HG03045 (cell line): ENCODE measurements at regions not wholly inside any gene's neighbourhood (a gene's known extent, or its start where the extent isn't known, plus 50 kb on each side); places are given as distances from the start of the nearest gene placed in this dataset.

Source experiments
- ATAC-seq: cut with Tn5 transposase; IDR thresholded peaks from one replicate; pipeline ENCODE4 v1.9.1; 2021; ENCODE audit warnings: mild to moderate bottlenecking, moderate library complexity; ENCODE audit not compliant: unreplicated experiment

GRCh38 chr4:180152831-180153230 lies 2090.4 kb upstream of the TENM3 start:
- no peak for ATAC-seq

DNA sequence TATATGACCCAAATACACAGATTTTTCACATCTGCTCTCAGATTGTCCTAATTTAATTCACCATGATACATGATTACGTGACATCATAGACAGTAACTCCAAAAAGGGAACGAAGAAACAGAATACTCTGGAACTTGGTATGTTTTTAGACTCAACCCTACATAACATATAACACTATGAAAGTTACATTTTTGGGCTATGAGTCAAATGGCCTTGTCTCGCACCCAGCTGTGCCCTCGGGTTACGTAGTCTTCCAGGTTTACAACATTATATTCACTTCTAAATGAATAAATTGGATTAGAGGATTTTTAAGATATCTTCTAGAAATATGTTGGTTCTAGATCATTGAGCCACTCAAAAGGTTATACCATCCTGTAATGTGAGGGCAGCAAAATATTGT lies 2089.6 kb upstream of the TENM3 start:
- no peak for ATAC-seq

DNA sequence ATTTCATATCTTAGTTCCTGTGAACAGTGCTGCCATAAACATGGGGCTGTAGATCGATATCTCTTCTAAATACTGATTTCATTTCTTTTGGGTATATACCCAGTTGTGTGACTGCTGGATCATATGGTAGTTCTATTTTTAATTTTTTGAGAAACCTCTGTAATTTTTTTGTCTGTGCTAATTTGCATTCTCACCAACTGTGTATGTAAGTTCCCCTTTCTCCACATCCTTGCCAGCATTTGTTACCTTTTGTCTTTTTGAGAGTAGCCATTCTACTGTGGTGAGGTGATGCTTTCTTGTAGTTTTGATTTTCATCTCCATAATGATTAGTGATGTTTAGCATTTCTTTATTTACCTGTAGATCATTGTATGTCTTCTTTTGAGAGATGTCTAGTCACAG lies 2086.5 kb upstream of the TENM3 start:
- no peak for ATAC-seq

DNA sequence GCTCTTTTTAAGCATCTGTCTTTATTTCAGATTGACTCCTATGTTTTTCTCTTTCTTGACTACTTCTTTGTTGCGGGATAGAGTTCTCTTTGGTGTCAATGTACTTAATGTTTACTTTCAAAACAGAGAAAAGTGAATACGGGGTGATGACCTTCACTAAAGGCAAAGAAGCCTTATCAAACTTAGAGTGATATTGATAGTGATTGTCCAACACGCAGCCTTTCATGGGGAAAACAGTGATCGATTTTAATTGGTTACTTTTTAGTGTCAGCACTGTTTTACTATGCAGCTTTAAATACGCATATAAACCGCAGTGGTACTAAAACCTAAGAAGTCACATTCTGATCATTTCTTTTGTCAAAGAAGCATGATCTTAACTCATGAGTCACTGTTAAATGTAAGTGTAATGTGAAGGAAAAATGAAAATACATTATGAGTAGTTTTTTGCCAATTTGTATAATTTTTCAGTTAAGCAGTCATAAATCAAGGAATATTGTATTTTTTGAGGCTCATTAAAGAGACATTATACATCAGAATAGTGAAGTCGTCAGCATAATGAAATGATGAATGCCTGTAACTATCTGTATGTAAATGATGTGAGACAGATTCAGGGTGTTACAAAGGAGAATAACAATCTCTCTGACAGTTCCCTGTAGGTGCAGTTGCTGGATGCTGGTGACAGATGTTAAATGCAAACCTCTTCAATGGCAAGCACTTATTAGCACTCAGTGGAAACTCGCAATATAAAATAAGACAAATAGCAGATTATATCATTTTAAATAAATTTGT lies 2082.8 kb upstream of the TENM3 start:
- ATAC-seq: no peak

- no peak for ATAC-seq
These were observed 2078.4 kb upstream of the TENM3 start for GRCh38 chr4:180164799-180165198.

GRCh38 chr4:180169394-180169793 lies 2073.8 kb upstream of the TENM3 start:
- ATAC-seq: no peak

DNA sequence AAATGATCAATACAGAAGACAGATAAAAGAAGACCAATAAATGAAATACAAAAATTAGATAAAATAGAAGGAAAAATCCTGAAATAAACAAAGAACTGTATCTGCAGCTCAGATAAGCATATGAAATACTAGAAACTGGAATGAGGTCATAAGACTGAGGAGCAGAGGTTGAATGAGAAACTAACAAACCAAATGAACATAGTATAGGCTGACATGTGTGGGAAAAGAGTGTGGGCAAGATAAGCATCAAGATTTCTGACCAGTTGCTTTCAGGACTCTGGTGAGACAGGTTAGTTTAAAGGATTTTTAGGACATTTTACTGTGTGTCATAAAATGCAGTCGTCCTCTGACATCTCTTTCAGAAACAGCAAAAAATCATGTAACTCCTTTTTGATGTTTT lies 2073.2 kb upstream of the TENM3 start:
- ATAC-seq: no peak

DNA sequence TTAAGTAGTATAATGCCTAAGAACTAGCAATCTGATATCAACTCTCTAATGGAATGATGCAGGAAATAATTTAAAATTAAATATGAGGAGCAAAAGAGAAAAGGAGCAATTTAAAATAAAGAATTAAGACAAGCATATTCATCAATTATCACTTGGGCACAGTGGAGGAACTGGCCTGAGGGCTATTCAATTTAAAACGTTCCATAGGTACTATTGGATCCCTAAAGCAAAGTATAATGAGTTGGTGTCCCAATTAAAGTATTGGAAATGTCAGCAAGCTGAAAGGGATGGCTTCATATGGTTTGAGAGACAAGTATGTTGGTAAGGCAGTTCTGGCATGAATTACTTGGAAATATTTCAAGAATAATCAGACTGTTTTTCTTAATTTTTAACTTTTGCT lies 2064.1 kb upstream of the TENM3 start:
- ATAC-seq: no peak

DNA sequence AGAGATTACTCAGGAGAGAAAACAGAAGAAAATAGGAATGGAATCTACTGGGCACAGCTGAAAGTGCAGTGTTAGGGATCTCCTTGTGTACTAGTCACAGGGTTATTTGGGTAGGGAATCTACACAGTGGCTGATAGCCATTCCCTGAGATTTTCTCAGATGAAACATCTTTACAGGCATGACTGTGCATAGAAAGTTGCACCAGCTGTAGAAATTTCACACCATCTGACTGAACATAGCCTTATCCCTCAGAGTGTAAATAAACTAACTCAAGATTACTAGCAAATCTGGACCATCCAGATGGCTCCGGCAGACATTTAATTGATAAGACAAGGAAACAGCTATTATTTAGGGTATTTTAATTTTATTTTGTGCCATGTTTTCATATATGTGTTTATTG lies 2053.5 kb upstream of the TENM3 start:
- ATAC-seq: no peak

DNA sequence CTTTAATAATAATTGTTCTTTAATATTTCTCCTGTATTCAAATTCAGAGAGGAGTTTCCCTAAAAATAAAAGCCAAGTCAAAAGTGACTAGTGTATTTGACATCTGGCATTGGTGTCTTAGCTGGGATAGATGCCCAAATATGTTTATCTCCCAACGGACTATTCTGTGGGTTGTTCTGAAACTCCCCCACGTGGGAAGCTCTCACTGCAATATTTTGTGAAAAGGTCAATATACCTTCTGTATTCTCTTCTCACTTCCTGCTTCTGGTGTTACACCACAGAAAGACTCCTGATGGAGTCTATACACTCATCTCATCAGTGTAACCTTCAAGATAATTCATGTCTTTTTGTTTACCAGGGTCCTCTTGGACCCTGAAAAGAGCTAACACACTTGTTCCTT lies 2052.8 kb upstream of the TENM3 start:
- peak; percentile 64 for ATAC-seq

- ATAC-seq: no peak
These were observed 2045.7 kb upstream of the TENM3 start for GRCh38 chr4:180197471-180197870.

- peak; percentile 87 for ATAC-seq
These were observed 2039.9 kb upstream of the TENM3 start for GRCh38 chr4:180203349-180203748.

DNA sequence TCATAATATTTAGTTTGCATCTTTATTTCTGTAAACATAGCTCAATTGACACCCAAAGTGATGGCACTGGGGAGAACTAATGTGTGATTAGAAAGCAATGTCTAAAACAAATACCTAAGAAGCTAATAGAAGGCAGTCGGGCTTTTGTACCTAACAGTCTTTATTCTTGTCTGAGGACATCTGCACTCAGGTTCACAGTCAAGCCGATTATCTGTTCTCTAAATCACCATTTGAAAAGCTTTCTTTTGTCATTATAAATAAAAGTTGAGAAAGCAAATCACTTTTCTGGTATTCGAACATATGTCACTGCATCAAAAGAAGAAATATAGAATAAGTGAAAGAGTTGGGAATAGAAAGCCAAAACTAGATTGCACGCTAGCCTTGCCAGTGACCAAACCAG lies 2037.9 kb upstream of the TENM3 start:
- ATAC-seq: no peak

DNA sequence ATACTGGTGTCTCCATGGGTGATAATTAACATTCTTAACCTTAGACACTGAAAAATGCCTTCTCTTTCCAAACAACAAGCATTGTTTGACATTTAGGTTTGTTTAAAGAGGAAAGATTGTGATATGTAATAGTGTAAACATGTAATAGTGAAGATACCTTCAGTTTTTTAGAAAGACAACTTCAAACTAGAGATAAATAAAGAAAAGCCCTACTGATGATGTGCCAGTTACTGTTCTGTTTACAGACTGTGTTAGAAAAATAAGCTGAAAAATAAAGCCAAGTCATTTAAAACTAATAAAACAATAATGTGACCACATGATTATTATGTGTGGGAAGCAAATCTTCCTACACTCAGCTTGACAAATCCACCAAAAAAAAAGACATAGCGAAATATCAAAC lies 2035.3 kb upstream of the TENM3 start:
- ATAC-seq: no peak

DNA sequence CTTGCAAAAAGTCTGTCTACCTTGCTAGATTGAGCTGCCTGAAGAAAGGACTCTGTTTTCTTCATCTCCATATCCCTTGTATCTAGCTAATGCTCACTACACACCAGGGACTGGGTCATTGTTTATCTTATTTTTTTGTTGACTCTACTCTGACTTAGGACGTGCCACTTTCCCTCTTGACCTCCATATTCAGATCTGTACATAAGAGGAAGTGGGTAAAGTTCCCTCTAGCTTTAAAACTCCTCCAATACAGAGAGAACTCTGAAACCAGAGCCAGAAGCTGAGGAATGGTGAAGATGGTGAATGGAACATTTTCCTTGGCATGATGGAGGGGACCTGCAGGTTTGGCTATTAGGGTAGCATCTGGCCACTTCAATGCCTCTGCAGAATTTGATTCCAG lies 2026.1 kb upstream of the TENM3 start:
- ATAC-seq: no peak

GRCh38 chr4:180219080-180219479 lies 2024.1 kb upstream of the TENM3 start:
- ATAC-seq: no peak

DNA sequence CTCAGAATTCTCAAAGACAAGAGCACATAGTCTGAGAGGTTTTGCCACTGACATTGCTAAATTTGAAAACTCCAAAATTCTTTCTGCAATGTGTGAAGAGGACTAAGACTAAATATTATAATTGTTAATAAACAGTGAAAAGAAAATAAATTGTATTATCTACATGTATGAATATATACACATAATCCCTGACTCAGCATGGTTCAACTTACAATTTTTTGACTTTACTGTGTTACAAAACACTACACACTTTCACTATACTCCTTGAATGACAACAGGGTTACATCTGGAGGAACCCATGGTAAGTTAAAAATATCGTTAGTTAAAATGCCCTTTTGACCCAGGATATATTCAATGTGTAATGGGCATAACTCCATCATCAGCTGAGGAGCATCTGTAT lies 2017.2 kb upstream of the TENM3 start:
- no peak for ATAC-seq

DNA sequence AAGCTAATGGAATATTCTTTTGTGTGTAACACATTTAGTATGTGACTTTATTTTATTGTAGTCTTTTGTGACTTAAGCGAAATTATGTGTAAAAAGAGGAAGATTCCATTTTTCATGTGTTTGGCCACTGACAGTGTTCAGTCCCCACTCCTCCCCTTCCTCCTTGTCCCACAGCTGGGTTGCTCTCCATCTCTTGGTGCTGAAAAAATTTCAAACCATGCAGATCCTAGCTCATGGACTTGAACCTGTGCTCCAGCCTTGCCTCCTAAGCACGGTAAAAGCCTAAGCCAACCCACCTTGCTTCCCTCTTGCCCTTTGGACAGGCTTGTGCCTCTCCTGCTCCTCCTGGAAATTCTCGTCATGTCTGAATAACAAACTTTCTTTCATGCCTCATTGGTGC lies 2008.5 kb upstream of the TENM3 start:
- no peak for ATAC-seq

DNA sequence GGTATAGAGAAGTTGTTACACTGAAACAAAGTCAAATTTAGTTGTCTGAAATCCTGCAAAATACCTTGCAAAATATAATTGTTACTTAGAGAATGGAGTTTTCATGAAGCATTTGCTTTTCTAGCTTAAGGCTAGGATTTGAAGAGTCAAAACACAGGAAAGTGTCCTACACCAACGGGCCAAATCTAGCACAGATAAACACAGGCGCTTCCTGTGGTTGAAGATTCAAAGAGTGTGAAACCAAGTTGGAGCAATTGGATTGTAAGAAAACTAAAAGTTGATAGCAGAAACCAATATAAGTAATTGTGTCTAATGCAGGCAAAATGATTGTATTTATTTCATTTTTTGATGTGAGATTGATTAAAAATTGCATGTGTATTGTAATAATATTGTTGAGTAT lies 2002.5 kb upstream of the TENM3 start:
- ATAC-seq: no peak

GRCh38 chr4:180253419-180253818 lies 1989.8 kb upstream of the TENM3 start:
- no peak for ATAC-seq

DNA sequence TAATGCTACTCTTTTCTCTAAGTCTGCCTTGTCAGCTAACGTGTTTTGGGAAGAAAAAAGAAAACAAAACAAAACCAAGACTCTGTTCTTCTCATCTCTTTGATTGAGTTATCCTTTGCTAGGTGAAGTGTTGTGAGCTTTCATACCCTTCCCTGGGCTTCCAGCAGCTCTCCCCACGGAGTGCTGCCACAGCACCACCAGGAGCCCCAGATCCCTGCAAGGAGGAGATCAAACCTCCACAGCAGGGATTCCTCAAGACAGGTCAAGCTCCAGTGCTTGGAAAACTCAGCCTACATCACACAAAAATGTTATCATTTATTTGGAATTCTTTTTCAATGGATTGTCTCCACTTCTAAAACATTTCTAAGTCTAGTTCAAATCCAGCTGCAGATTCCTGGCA lies 1981.9 kb upstream of the TENM3 start:
- no peak for ATAC-seq

- no peak for ATAC-seq
These were observed 1963.1 kb upstream of the TENM3 start for GRCh38 chr4:180280076-180280475.

GRCh38 chr4:180280726-180281297 lies 1962.4 kb upstream of the TENM3 start:
- ATAC-seq: no peak
